Loucy (cell line): ENCODE measurements at regions not wholly inside any gene's neighbourhood (a gene's known extent, or its start where the extent isn't known, plus 50 kb on each side); places are given as distances from the start of the nearest gene placed in this dataset.

Experiments used
- H2AFZ ChIP-seq: fragments of 200-600 bp; sonication (generic); 2 replicates; pipeline ENCODE4 v1.6.0; 2016; ENCODE audit warnings: antibody characterized with exemption, mild to moderate bottlenecking, low read length, moderate library complexity
- H3F3A ChIP-seq: fragments of 200-600 bp; 2 replicates; pipeline ENCODE4 v1.6.0; 2016; ENCODE audit warnings: antibody characterized with exemption, low read depth, mild to moderate bottlenecking
- H3K27me3 ChIP-seq: fragments of 200-600 bp; sonication (generic); 2 replicates; pipeline ENCODE4 v1.6.1; 2014; ENCODE audit warnings: low read length, mild to moderate bottlenecking; ENCODE audit not compliant: insufficient read depth, poor library complexity, severe bottlenecking
- H3K36me3 ChIP-seq: fragments of 200-600 bp; sonication (generic); 2 replicates; pipeline ENCODE4 v1.6.1; 2016; ENCODE audit warnings: low read length; ENCODE audit not compliant: insufficient read depth
- H3K4me1 ChIP-seq: fragments of 200-600 bp; sonication (generic); 2 replicates; pipeline ENCODE4 v1.5.1; 2014; ENCODE audit warnings: low read length, mild to moderate bottlenecking; ENCODE audit not compliant: insufficient read depth, poor library complexity, severe bottlenecking
- H3K4me2 ChIP-seq: fragments of 200-600 bp; sonication (generic); 2 replicates; pipeline ENCODE4 v1.6.0; 2014; ENCODE audit warnings: antibody characterized with exemption, low read length, low read depth, mild to moderate bottlenecking; ENCODE audit not compliant: poor library complexity, severe bottlenecking
- H3K4me3 ChIP-seq: fragments of 200-600 bp; sonication (generic); 2 replicates; pipeline ENCODE4 v1.5.1; 2014; ENCODE audit warnings: low read length, mild to moderate bottlenecking, mixed read lengths; ENCODE audit not compliant: poor library complexity, severe bottlenecking
- H3K79me2 ChIP-seq: fragments of 200-600 bp; sonication (generic); 2 replicates; pipeline ENCODE4 v1.6.1; 2014; ENCODE audit warnings: low read length; ENCODE audit not compliant: insufficient read depth
- H3K9ac ChIP-seq: fragments of 200-600 bp; sonication (generic); 2 replicates; pipeline ENCODE4 v1.6.0; 2014; ENCODE audit warnings: mild to moderate bottlenecking, low read depth, low read length, moderate library complexity; ENCODE audit not compliant: poor library complexity, severe bottlenecking
- H3K9me2 ChIP-seq: fragments of 200-600 bp; sonication (generic); replicated peaks from 2 replicates; pipeline ENCODE4 v1.6.1; 2016; ENCODE audit warnings: low read depth, low read length, mixed read lengths
- H3K9me3 ChIP-seq: fragments of 200-600 bp; sonication (generic); 2 replicates; pipeline ENCODE4 v1.6.1; 2014; ENCODE audit warnings: mild to moderate bottlenecking, antibody characterized with exemption, low read length, low read depth; ENCODE audit not compliant: insufficient read depth
- H4K20me1 ChIP-seq: fragments of 200-600 bp; sonication (generic); 2 replicates; pipeline ENCODE4 v1.6.0; 2014; ENCODE audit warnings: antibody characterized with exemption, low read length, mild to moderate bottlenecking; ENCODE audit not compliant: insufficient read depth, poor library complexity, severe bottlenecking
- CTCF ChIP-seq: fragments of 200-600 bp; sonication (generic); conservative IDR thresholded peaks from 2 replicates; pipeline ENCODE4 v1.5.1; 2014; ENCODE audit warnings: mild to moderate bottlenecking, antibody characterized with exemption, low read length
- EZH2phosphoT487 ChIP-seq: fragments of 200-600 bp; IDR thresholded peaks from 2 replicates; pipeline ENCODE4 v1.6.1; 2018; ENCODE audit warnings: antibody characterized with exemption, mild to moderate bottlenecking, moderate library complexity, borderline replicate concordance

GRCh38 chr10:18735711-18736110 is 76.5 kb downstream of the ARL5B start:
- Histone ChIP-seq H3K9me2 (no peaks in the 10 kb centered on the region), H3K36me3 (no peaks in the 10 kb centered on the region), H3K79me2 (no peaks in the 10 kb centered on the region), H2AFZ (no peak overlapping the region), H4K20me1 (no peaks in the 10 kb centered on the region), H3K9me3 (no peaks in the 10 kb centered on the region), H3K4me3 (no peak overlapping the region), H3K4me2 (no peak overlapping the region), H3F3A (no peaks in the 10 kb centered on the region), H3K27me3 (no peaks in the 10 kb centered on the region), H3K4me1 (no peaks in the 10 kb centered on the region), H3K9ac (no peak overlapping the region)
- TF ChIP-seq EZH2phosphoT487 (no peak), CTCF (no peak)

GRCh38 chr10:18737236-18737635 is 78.0 kb downstream of the ARL5B start:
- Histone ChIP-seq H3F3A (no peaks in the 10 kb centered on the region), H3K9me3 (no peaks in the 10 kb centered on the region), H3K4me3 (no peak overlapping the region), H3K4me1 (no peaks in the 10 kb centered on the region), H2AFZ (no peak overlapping the region), H3K9ac (no peak overlapping the region), H3K36me3 (no peaks in the 10 kb centered on the region), H3K79me2 (no peaks in the 10 kb centered on the region), H3K4me2 (no peak overlapping the region), H3K9me2 (no peaks in the 10 kb centered on the region), H4K20me1 (no peaks in the 10 kb centered on the region), H3K27me3 (no peaks in the 10 kb centered on the region)
- TF ChIP-seq CTCF (no peak), EZH2phosphoT487 (no peak)

GRCh38 chr10:18737841-18738240 is 78.6 kb downstream of the ARL5B start:
- Histone ChIP-seq H2AFZ (no peak overlapping the region), H3K4me2 (no peak overlapping the region), H3K79me2 (no peaks in the 10 kb centered on the region)

More at GRCh38 chr10:18737841-18738240, 78.6 kb downstream of the ARL5B start:
- Histone ChIP-seq H3K9me3 (no peaks in the 10 kb centered on the region), H3F3A (no peaks in the 10 kb centered on the region), H3K36me3 (no peaks in the 10 kb centered on the region), H3K4me3 (no peak overlapping the region), H4K20me1 (no peaks in the 10 kb centered on the region), H3K9me2 (no peaks in the 10 kb centered on the region), H3K4me1 (no peaks in the 10 kb centered on the region), H3K9ac (no peak overlapping the region), H3K27me3 (no peaks in the 10 kb centered on the region)
- TF ChIP-seq EZH2phosphoT487 = no peak
- TF ChIP-seq CTCF = no peak
